ENCODE measurements at regions not wholly inside any gene's neighbourhood (a gene's known extent, or its start where the extent isn't known, plus 50 kb on each side); places are given as distances from the start of the nearest gene placed in this dataset.

GRCh38 chr2:146457221-146457620 is 1387.6 kb upstream of the ACVR2A start:
- Mint-ChIP-seq H3K4me1 (ENCODE audit: insufficient read depth, unreplicated experiment) (no peaks in the 10 kb centered on the region), H3K9me3 (ENCODE audit: unreplicated experiment) (peaks cover 10% of the 10 kb centered on the region), H3K27ac (ENCODE audit: low read depth, unreplicated experiment) (no peak overlapping the region), H3K27me3 (ENCODE audit: insufficient read depth, unreplicated experiment) (no peaks in the 10 kb centered on the region), H3K4me3 (ENCODE audit: unreplicated experiment) (no peak overlapping the region), H3K36me3 (ENCODE audit: insufficient read depth, unreplicated experiment) (no peaks in the 10 kb centered on the region)
- BruUV-seq (replicated peaks): no TSS peak
- intact Hi-C loops (cut with micrococcal nuclease): no loop called here
- TF ChIP-seq CTCF (IDR thresholded peaks at IDR 0.05; ENCODE audit: unreplicated experiment): no peak
- ChIA-PET POLR2A (no interaction called here), CTCF (no interaction called here)
- no peak for DNase-seq (ENCODE audit: unreplicated experiment)

DNA sequence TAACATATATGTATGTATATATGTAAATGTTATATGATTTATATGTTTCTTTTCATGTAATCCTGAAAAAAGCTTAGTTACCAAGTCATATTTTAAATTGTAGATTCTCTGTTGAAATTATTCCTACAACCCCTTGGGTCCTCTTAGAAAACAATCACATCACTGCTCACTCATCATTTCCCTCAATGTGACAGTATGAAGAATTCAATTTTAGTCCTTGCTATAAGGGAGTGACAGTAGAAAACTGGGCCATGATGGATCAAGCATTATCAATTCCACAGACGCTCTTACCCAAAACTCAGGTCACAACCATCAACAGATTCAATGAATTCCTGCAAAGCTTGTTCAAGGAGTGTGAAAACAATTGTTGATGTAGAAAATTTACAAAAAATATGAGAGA is 1389.5 kb upstream of the ACVR2A start:
- POLR2A ChIA-PET: no interaction called here
- H3K27me3 Mint-ChIP-seq (ENCODE audit: insufficient read depth, unreplicated experiment): no peaks in the 10 kb centered on the region
- H3K4me1 Mint-ChIP-seq (ENCODE audit: insufficient read depth, unreplicated experiment): no peaks in the 10 kb centered on the region
- H3K27ac Mint-ChIP-seq (ENCODE audit: low read depth, unreplicated experiment): no peak overlapping the region
- CTCF ChIA-PET: no interaction called here
- peaks cover 3% of the 10 kb centered on the region for H3K9me3 Mint-ChIP-seq (ENCODE audit: unreplicated experiment)
- no peaks in the 10 kb centered on the region for H3K36me3 Mint-ChIP-seq (ENCODE audit: insufficient read depth, unreplicated experiment)
- no peak for DNase-seq (ENCODE audit: unreplicated experiment)
- intact Hi-C loops (cut with micrococcal nuclease): no loop called here
- TF ChIP-seq CTCF (IDR thresholded peaks at IDR 0.05; ENCODE audit: unreplicated experiment): no peak
- H3K4me3 Mint-ChIP-seq (ENCODE audit: unreplicated experiment): no peak overlapping the region
- no TSS peak for BruUV-seq (replicated peaks)

DNA sequence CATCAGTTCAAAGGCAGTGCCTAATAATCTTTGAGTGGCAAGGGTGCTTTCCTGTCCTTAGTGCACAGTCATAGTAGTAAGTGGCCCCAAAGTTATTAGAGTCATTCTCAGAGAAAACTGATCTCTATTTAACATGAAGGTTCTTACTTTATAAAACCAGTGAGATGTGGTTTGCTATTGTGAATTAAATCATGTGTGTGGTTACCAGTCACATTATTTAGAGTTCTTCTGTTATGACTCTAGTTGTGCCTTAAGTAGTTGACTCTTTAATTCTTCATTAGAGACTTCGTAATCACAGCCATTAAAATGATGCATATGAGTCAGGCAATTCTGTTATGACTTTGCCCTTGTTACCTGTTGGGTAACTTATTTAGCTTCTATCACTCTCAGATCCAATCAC is 1392.9 kb upstream of the ACVR2A start:
- no peaks in the 10 kb centered on the region for H3K27me3 Mint-ChIP-seq (ENCODE audit: insufficient read depth, unreplicated experiment)
- DNase-seq (ENCODE audit: unreplicated experiment): no peak
- no TSS peak for BruUV-seq (replicated peaks)
- CTCF ChIA-PET: no interaction called here
- intact Hi-C loops (cut with micrococcal nuclease): no loop called here
- H3K4me3 Mint-ChIP-seq (ENCODE audit: unreplicated experiment): no peak overlapping the region
- no peak overlapping the region for H3K27ac Mint-ChIP-seq (ENCODE audit: low read depth, unreplicated experiment)
- TF ChIP-seq CTCF (IDR thresholded peaks at IDR 0.05; ENCODE audit: unreplicated experiment): no peak
- no peaks in the 10 kb centered on the region for H3K9me3 Mint-ChIP-seq (ENCODE audit: unreplicated experiment)
- peaks cover 5% of the 10 kb centered on the region for H3K4me1 Mint-ChIP-seq (ENCODE audit: insufficient read depth, unreplicated experiment)
- H3K36me3 Mint-ChIP-seq (ENCODE audit: insufficient read depth, unreplicated experiment): no peaks in the 10 kb centered on the region
- POLR2A ChIA-PET: no interaction called here

DNA sequence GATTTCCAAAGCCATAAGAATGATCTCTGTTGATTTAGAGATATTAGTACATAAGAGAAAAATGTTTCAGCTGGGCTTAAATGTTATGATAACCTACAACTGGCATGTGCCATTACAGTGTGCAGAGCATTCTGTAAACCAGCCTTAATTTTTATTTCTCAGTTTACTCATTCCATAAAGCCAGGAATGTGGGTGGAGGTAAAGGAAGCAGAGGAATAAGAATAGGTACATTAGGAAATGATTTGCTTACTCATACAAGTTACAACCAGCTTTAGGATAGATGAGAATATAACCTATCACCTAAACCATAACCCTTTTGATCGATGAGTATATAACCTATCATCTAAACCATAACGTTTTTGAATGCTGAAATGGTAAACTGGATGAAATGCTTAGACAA is 1394.7 kb upstream of the ACVR2A start:
- H3K4me1 Mint-ChIP-seq (ENCODE audit: insufficient read depth, unreplicated experiment): peaks cover 5% of the 10 kb centered on the region
- ChIA-PET POLR2A (no interaction called here), CTCF (no interaction called here)
- TF ChIP-seq CTCF (IDR thresholded peaks at IDR 0.05; ENCODE audit: unreplicated experiment): no peak
- intact Hi-C loops (cut with micrococcal nuclease): no loop called here
- BruUV-seq (replicated peaks): no TSS peak
- H3K27ac Mint-ChIP-seq (ENCODE audit: low read depth, unreplicated experiment): no peak overlapping the region
- no peaks in the 10 kb centered on the region for H3K27me3 Mint-ChIP-seq (ENCODE audit: insufficient read depth, unreplicated experiment)
- DNase-seq (ENCODE audit: unreplicated experiment): no peak
- H3K36me3 Mint-ChIP-seq (ENCODE audit: insufficient read depth, unreplicated experiment): no peaks in the 10 kb centered on the region
- H3K4me3 Mint-ChIP-seq (ENCODE audit: unreplicated experiment): no peak overlapping the region
- H3K9me3 Mint-ChIP-seq (ENCODE audit: unreplicated experiment): no peaks in the 10 kb centered on the region

All from MCF 10A (cell line).